ENCODE measurements at regions not wholly inside any gene's neighbourhood (a gene's known extent, or its start where the extent isn't known, plus 50 kb on each side); places are given as distances from the start of the nearest gene placed in this dataset.

- H3K27me3 ChIP-seq (ENCODE audit: insufficient read depth, low read depth, severe bottlenecking) = no peaks in the 10 kb centered on the region
- no peaks in the 10 kb centered on the region for H3K9me3 ChIP-seq (ENCODE audit: severe bottlenecking)
- no peak for TF ChIP-seq CTCF (IDR thresholded peaks at IDR 0.05; ENCODE audit: low read depth, low read length)
- no peaks in the 10 kb centered on the region for H3K36me3 ChIP-seq
- no peak overlapping the region for H3K4me3 ChIP-seq (ENCODE audit: low read depth, low read length)
- H3K27ac ChIP-seq = no peak overlapping the region
- no peak for DNase-seq
Measured at GRCh38 chr9:75797085-75797580, 93.3 kb upstream of the PCSK5 start.

- H3K27ac ChIP-seq = no peak overlapping the region
- no peak overlapping the region for H3K4me3 ChIP-seq (ENCODE audit: low read depth, low read length)
- no peak for DNase-seq
- no peaks in the 10 kb centered on the region for H3K36me3 ChIP-seq
- H3K27me3 ChIP-seq (ENCODE audit: insufficient read depth, low read depth, severe bottlenecking) = no peaks in the 10 kb centered on the region
- TF ChIP-seq CTCF (IDR thresholded peaks at IDR 0.05; ENCODE audit: low read depth, low read length) = no peak
- H3K9me3 ChIP-seq (ENCODE audit: severe bottlenecking) = no peaks in the 10 kb centered on the region
Measured at GRCh38 chr9:75798505-75798904, 92.0 kb upstream of the PCSK5 start.

GRCh38 chr9:75803130-75803529 lies 87.3 kb upstream of the PCSK5 start:
- Histone ChIP-seq H3K27ac (no peak overlapping the region), H3K9me3 (ENCODE audit: severe bottlenecking) (no peaks in the 10 kb centered on the region), H3K36me3 (no peaks in the 10 kb centered on the region), H3K4me3 (ENCODE audit: low read depth, low read length) (no peak overlapping the region), H3K27me3 (ENCODE audit: insufficient read depth, low read depth, severe bottlenecking) (no peaks in the 10 kb centered on the region)
- no peak for TF ChIP-seq CTCF (IDR thresholded peaks at IDR 0.05; ENCODE audit: low read depth, low read length)
- no peak for DNase-seq

- no peak for TF ChIP-seq CTCF (IDR thresholded peaks at IDR 0.05; ENCODE audit: low read depth, low read length)
- Histone ChIP-seq H3K4me3 (ENCODE audit: low read depth, low read length) (no peak overlapping the region), H3K9me3 (ENCODE audit: severe bottlenecking) (no peaks in the 10 kb centered on the region), H3K27me3 (ENCODE audit: insufficient read depth, low read depth, severe bottlenecking) (no peaks in the 10 kb centered on the region), H3K27ac (no peak overlapping the region), H3K36me3 (no peaks in the 10 kb centered on the region)
- no peak for DNase-seq
Measured at GRCh38 chr9:75810063-75810462, 80.4 kb upstream of the PCSK5 start.

- peaks cover 4% of the 10 kb centered on the region for H3K9me3 ChIP-seq (ENCODE audit: severe bottlenecking)
- H3K27ac ChIP-seq = no peak overlapping the region
- DNase-seq = no peak
- H3K27me3 ChIP-seq (ENCODE audit: insufficient read depth, low read depth, severe bottlenecking) = no peaks in the 10 kb centered on the region
- no peak for TF ChIP-seq CTCF (IDR thresholded peaks at IDR 0.05; ENCODE audit: low read depth, low read length)
- H3K4me3 ChIP-seq (ENCODE audit: low read depth, low read length) = no peak overlapping the region
- H3K36me3 ChIP-seq = no peaks in the 10 kb centered on the region
Measured at GRCh38 chr9:75811692-75812091, 78.8 kb upstream of the PCSK5 start.

- H3K9me3 ChIP-seq (ENCODE audit: severe bottlenecking) = peaks cover 4% of the 10 kb centered on the region
- no peaks in the 10 kb centered on the region for H3K27me3 ChIP-seq (ENCODE audit: insufficient read depth, low read depth, severe bottlenecking)
- no peak overlapping the region for H3K4me3 ChIP-seq (ENCODE audit: low read depth, low read length)
- no peak overlapping the region for H3K27ac ChIP-seq
- no peak for DNase-seq
- no peaks in the 10 kb centered on the region for H3K36me3 ChIP-seq
- TF ChIP-seq CTCF (IDR thresholded peaks at IDR 0.05; ENCODE audit: low read depth, low read length) = no peak
Measured at GRCh38 chr9:75812141-75812540, 78.3 kb upstream of the PCSK5 start.
